Esophagus mucosa (tissue), 1 donor: ENCODE measurements at regions not wholly inside any gene's neighbourhood (a gene's known extent, or its start where the extent isn't known, plus 50 kb on each side); places are given as distances from the start of the nearest gene placed in this dataset.
A peak's percentile ranks its signal among the peaks of the same experiment; 100 is the strongest.

ENCODE experiments used
- ATAC-seq: fragments of 200-7000 bp; cut with Tn5 transposase; one replicate; pipeline ENCODE4 v1.9.1; 2020
- donor health status: DM: yes; HTN: yes; CAD: no.

GRCh38 chr9:4921449-4921848 is 63.6 kb upstream of the JAK2 start:
- ATAC-seq = peak; percentile 98

- ATAC-seq = peak; percentile 41
Measured at GRCh38 chr9:4922101-4922500, 63.0 kb upstream of the JAK2 start.

- no peak for ATAC-seq
Measured at GRCh38 chr9:4922730-4923129, 62.3 kb upstream of the JAK2 start.

GRCh38 chr9:4923141-4923540 is 61.9 kb upstream of the JAK2 start:
- ATAC-seq = no peak

GRCh38 chr9:4923580-4924544 is 61.2 kb upstream of the JAK2 start:
- no peak for ATAC-seq

GRCh38 chr9:4926239-4926638 is 58.8 kb upstream of the JAK2 start:
- ATAC-seq = no peak

- ATAC-seq = no peak
Measured at GRCh38 chr9:4927043-4927471, 58.0 kb upstream of the JAK2 start.

- no peak for ATAC-seq
Measured at GRCh38 chr9:4927701-4928100, 57.4 kb upstream of the JAK2 start.

GRCh38 chr9:4929917-4930316 is 55.2 kb upstream of the JAK2 start:
- no peak for ATAC-seq

GRCh38 chr9:4932681-4933080 is 52.4 kb upstream of the JAK2 start:
- ATAC-seq = peak; percentile 18

- peak; percentile 99 for ATAC-seq
Measured at GRCh38 chr9:4933177-4933576, 51.9 kb upstream of the JAK2 start.

- ATAC-seq = no peak
Measured at GRCh38 chr9:4933861-4934260, 51.2 kb upstream of the JAK2 start.

- no peak for ATAC-seq
Measured at GRCh38 chr9:4935001-4935672, 49.9 kb upstream of the JAK2 start.
